Peyer's patch (tissue), 4 donors: ENCODE measurements at regions not wholly inside any gene's neighbourhood (a gene's known extent, or its start where the extent isn't known, plus 50 kb on each side); places are given as distances from the start of the nearest gene placed in this dataset.

ENCODE experiments used
- CTCF ChIP-seq, 6 experiments: fragments of 450-650 bp in 4 of 6; fragments of 200-600 bp in 2 of 6; sonication (generic) in 1 of 6; IDR thresholded peaks; one replicate each; pipeline ENCODE4 v1.5.1; 2017 to 2019; ENCODE audit warnings: antibody characterized with exemption in 6 of 6, mild to moderate bottlenecking in 3 of 6, moderate library complexity in 1 of 6
- POLR2A ChIP-seq, 2 donors: fragments of 450-650 bp; IDR thresholded peaks; one replicate each; pipeline ENCODE4 v1.5.1; 2017; ENCODE audit warnings: antibody characterized with exemption in 2 of 2, mild to moderate bottlenecking in 2 of 2, moderate library complexity in 2 of 2

- TF ChIP-seq CTCF (IDR thresholded peaks at IDR 0.05) (no peak), POLR2A (IDR thresholded peaks at IDR 0.05) (no peak)
Measured at GRCh38 chr3:18241837-18242236, 183.3 kb downstream of the SATB1 start.
